Neural cell (in vitro differentiated cells): ENCODE measurements at regions not wholly inside any gene's neighbourhood (a gene's known extent, or its start where the extent isn't known, plus 50 kb on each side); places are given as distances from the start of the nearest gene placed in this dataset.

Source experiments
- H2AFZ ChIP-seq: fragments of 200-600, 300-800 bp; sonication (generic), shearing (Covaris generic); 2 replicates; pipeline ENCODE4 v1.6.0; 2014; ENCODE audit warnings: low read depth, mild to moderate bottlenecking, antibody characterized with exemption, low read length, moderate library complexity
- H3F3A ChIP-seq: fragments of 200-600 bp; shearing (Covaris generic); 2 replicates; pipeline ENCODE4 v1.6.1; 2016; ENCODE audit warnings: mild to moderate bottlenecking, moderate library complexity, mixed read lengths, antibody characterized with exemption, low read length; ENCODE audit not compliant: insufficient read depth, poor library complexity, severe bottlenecking
- H3K27ac ChIP-seq: fragments of 200-600, 300-800 bp; sonication (generic), shearing (Covaris generic); 2 replicates; pipeline ENCODE4 v1.5.1; 2014; ENCODE audit warnings: mild to moderate bottlenecking, low read length, moderate library complexity
- H3K27me3 ChIP-seq: fragments of 300-800, 200-600 bp; sonication (generic), shearing (Covaris generic); 2 replicates; pipeline ENCODE4 v1.6.0; 2014; ENCODE audit warnings: mild to moderate bottlenecking, low read depth, low read length, moderate library complexity; ENCODE audit not compliant: insufficient read depth
- H3K36me3 ChIP-seq: fragments of 300-800, 200-600 bp; sonication (generic), shearing (Covaris generic); 2 replicates; pipeline ENCODE4 v1.5.1; 2014; ENCODE audit warnings: mild to moderate bottlenecking, antibody characterized with exemption, low read length, moderate library complexity; ENCODE audit not compliant: insufficient read depth
- H3K4me2 ChIP-seq: fragments of 300-800, 200-600 bp; sonication (generic), shearing (Covaris generic); 2 replicates; pipeline ENCODE4 v1.6.0; 2014; ENCODE audit warnings: mild to moderate bottlenecking, low read length
- H3K4me3 ChIP-seq: fragments of 300-800, 200-600 bp; sonication (generic), shearing (Covaris generic); 2 replicates; pipeline ENCODE4 v1.5.1; 2014; ENCODE audit warnings: mild to moderate bottlenecking, low read length, moderate library complexity
- H3K79me2 ChIP-seq: fragments of 200-600 bp; shearing (Covaris generic); replicated peaks from 2 replicates; pipeline ENCODE4 v1.6.0; 2014; ENCODE audit warnings: mild to moderate bottlenecking, low read length, moderate library complexity; ENCODE audit not compliant: insufficient read depth
- H3K9ac ChIP-seq: fragments of 300-800, 200-600 bp; sonication (generic), shearing (Covaris generic); 2 replicates; pipeline ENCODE4 v1.6.1; 2016; ENCODE audit warnings: mild to moderate bottlenecking, low read length, mixed read lengths
- H3K9me2 ChIP-seq: fragments of 200-600 bp; shearing (Covaris generic); 2 replicates; pipeline ENCODE4 v1.6.1; 2016; ENCODE audit warnings: mild to moderate bottlenecking, low read length, mixed read lengths; ENCODE audit not compliant: insufficient read depth
- H3K9me3 ChIP-seq: fragments of 200-600, 300-800 bp; sonication (generic), shearing (Covaris generic); 2 replicates; pipeline ENCODE4 v1.6.1; 2016; ENCODE audit warnings: mild to moderate bottlenecking, mixed run types, low read length, moderate library complexity, mixed read lengths
- H4K20me1 ChIP-seq: fragments of 200-600 bp; shearing (Covaris generic); 2 replicates; pipeline ENCODE4 v1.6.1; 2016; ENCODE audit warnings: mild to moderate bottlenecking, mixed run types; ENCODE audit not compliant: insufficient read depth
- EP300 ChIP-seq: fragments of 450-650 bp; conservative IDR thresholded peaks from 2 replicates; pipeline ENCODE4 v1.6.1; 2014; ENCODE audit warnings: antibody characterized with exemption, mild to moderate bottlenecking, moderate library complexity; ENCODE audit not compliant: poor library complexity, severe bottlenecking
- EZH2 ChIP-seq: fragments of 200-600, 300-800 bp; shearing (Covaris generic), sonication (generic); IDR thresholded peaks from 2 replicates; pipeline ENCODE4 v1.6.1; 2014; ENCODE audit warnings: antibody characterized with exemption, low read length, borderline replicate concordance, mild to moderate bottlenecking; ENCODE audit not compliant: insufficient read depth, poor library complexity, severe bottlenecking
- MXI1 ChIP-seq: fragments of 450-650 bp; conservative IDR thresholded peaks from 2 replicates; pipeline ENCODE4 v1.6.1; 2014; ENCODE audit warnings: antibody characterized with exemption, mild to moderate bottlenecking; ENCODE audit not compliant: poor library complexity, severe bottlenecking
- POLR2AphosphoS5 ChIP-seq: IDR thresholded peaks from 2 replicates; pipeline ENCODE4 v1.6.1; 2012
- RAD21 ChIP-seq: fragments of 450-650 bp; conservative IDR thresholded peaks from 2 replicates; pipeline ENCODE4 v1.6.1; 2014; ENCODE audit warnings: antibody characterized with exemption, mild to moderate bottlenecking, moderate library complexity
- REST ChIP-seq: IDR thresholded peaks from 2 replicates; pipeline ENCODE4 v1.6.1; 2012; ENCODE audit warnings: borderline replicate concordance
- SMC3 ChIP-seq: fragments of 450-650 bp; conservative IDR thresholded peaks from 2 replicates; pipeline ENCODE4 v1.6.1; 2014; ENCODE audit warnings: antibody characterized with exemption, mild to moderate bottlenecking, moderate library complexity; ENCODE audit not compliant: poor library complexity
- TAF1 ChIP-seq: IDR thresholded peaks from 2 replicates; pipeline ENCODE4 v1.6.1; 2012; ENCODE audit warnings: low read depth
- TF ChIP-seq, protein P1 (sequence below): fragments of 450-650 bp; IDR thresholded peaks from 2 replicates; pipeline ENCODE4 v1.5.1; 2014; ENCODE audit warnings: antibody characterized with exemption, mild to moderate bottlenecking, moderate library complexity; ENCODE audit not compliant: poor library complexity, severe bottlenecking

GRCh38 chr6:112401083-112401482, 54.0 kb downstream of the RFPL4B start:
- Histone ChIP-seq H3K4me3 (no peak overlapping the region), H3K27ac (no peak overlapping the region), H4K20me1 (no peaks in the 10 kb centered on the region), H3K4me2 (no peak overlapping the region), H3K9me3 (no peaks in the 10 kb centered on the region), H3K79me2 (no peaks in the 10 kb centered on the region), H3K9ac (no peak overlapping the region), H3K27me3 (no peaks in the 10 kb centered on the region), H3K36me3 (no peaks in the 10 kb centered on the region), H3F3A (no peaks in the 10 kb centered on the region), H2AFZ (no peak overlapping the region), H3K9me2 (no peaks in the 10 kb centered on the region)
- TF ChIP-seq SMC3 (no peak), EP300 (no peak), MXI1 (no peak), EZH2 (no peak), TAF1 (no peak), RAD21 (no peak), POLR2AphosphoS5 (no peak), REST (no peak)
- TF ChIP-seq, protein P1, sequence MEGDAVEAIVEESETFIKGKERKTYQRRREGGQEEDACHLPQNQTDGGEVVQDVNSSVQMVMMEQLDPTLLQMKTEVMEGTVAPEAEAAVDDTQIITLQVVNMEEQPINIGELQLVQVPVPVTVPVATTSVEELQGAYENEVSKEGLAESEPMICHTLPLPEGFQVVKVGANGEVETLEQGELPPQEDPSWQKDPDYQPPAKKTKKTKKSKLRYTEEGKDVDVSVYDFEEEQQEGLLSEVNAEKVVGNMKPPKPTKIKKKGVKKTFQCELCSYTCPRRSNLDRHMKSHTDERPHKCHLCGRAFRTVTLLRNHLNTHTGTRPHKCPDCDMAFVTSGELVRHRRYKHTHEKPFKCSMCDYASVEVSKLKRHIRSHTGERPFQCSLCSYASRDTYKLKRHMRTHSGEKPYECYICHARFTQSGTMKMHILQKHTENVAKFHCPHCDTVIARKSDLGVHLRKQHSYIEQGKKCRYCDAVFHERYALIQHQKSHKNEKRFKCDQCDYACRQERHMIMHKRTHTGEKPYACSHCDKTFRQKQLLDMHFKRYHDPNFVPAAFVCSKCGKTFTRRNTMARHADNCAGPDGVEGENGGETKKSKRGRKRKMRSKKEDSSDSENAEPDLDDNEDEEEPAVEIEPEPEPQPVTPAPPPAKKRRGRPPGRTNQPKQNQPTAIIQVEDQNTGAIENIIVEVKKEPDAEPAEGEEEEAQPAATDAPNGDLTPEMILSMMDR = no peak

DNA sequence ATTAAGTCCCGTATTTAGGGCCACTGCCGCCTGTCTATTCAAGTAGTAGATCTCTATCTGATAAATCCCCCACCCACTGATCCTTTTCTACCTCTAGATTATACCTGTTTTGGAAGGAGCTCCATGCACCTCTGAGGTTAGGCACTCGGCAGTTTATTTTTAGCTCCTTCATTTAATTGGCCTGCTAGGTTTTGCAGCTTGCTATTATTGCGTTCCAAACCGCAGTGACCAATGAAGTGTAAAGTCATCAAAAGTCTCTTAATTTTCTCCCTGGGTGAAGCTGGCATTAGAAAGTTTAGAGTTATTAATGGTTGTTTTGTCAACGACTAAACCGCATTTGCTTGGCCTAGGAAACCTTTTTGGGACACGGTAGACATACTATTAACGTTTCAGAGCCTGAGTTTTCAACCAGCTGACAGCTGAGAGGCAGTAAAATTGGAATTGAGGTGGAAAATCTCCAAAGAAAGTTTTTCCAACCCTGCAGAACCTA, 60.0 kb downstream of the RFPL4B start:
- H3K36me3 ChIP-seq = no peaks in the 10 kb centered on the region
- no peaks in the 10 kb centered on the region for H3K9me2 ChIP-seq
- no peak overlapping the region for H2AFZ ChIP-seq
- no peak overlapping the region for H3K9ac ChIP-seq
- no peak for TF ChIP-seq SMC3
- no peak for TF ChIP-seq REST
- TF ChIP-seq MXI1 = no peak
- TF ChIP-seq TAF1 = no peak
- no peak for TF ChIP-seq POLR2AphosphoS5
- no peak for TF ChIP-seq EZH2
- TF ChIP-seq RAD21 = no peak
- TF ChIP-seq, protein P1 = no peak
- no peak for TF ChIP-seq EP300
- H3K79me2 ChIP-seq = no peaks in the 10 kb centered on the region
- no peak overlapping the region for H3K4me2 ChIP-seq
- H3K4me3 ChIP-seq = no peak overlapping the region
- H3K27ac ChIP-seq = no peak overlapping the region
- H3K27me3 ChIP-seq = no peaks in the 10 kb centered on the region
- H3F3A ChIP-seq = no peaks in the 10 kb centered on the region
- H3K9me3 ChIP-seq = no peaks in the 10 kb centered on the region
- H4K20me1 ChIP-seq = no peaks in the 10 kb centered on the region
